ENCODE measurements at regions not wholly inside any gene's neighbourhood (a gene's known extent, or its start where the extent isn't known, plus 50 kb on each side); places are given as distances from the start of the nearest gene placed in this dataset.

- Histone ChIP-seq H3K4me1 (no peaks in the 10 kb centered on the region), H3K27me3 (no peaks in the 10 kb centered on the region), H3K9me3 (peaks cover 0 to 4% (median 0%) of the 10 kb centered on the region in 4 donors), H3K36me3 (no peaks in the 10 kb centered on the region), H3K4me3 (no peak overlapping the region), H3K27ac (no peak overlapping the region)
- TF ChIP-seq EP300 (IDR thresholded peaks at IDR 0.05), result no peak
- DNase-seq (ENCODE audit: low spot score in 2 of 2), result no peak
- 65 to 68% methylated on average over 5 of the region's 5 CpGs for WGBS, 2 donors
Measured at GRCh38 chr5:2507611-2508010, 243.9 kb downstream of the IRX2 start.

DNA sequence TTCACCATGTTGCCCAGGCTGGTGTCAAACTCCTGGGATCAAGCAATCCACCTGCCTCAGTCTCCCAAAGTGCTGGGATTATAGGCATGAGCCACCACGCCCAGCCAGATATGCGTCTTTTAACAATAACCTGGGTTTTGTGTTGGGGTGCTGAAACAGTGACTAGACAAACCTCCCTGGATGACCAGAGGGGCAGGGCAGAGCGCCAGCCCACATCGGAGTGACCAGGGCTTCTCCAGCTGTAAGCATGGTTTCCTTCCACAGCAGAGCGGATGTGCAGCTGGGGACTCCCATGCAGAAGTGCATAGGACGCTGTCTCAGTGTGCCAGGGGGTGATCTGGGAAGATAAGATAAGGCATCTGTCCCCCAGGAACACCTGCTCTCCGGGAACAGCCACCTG is 244.9 kb downstream of the IRX2 start:
- 79 to 87% methylated on average over 6 to 7 of the region's 7 CpGs for WGBS, 2 donors
- TF ChIP-seq, protein P1, sequence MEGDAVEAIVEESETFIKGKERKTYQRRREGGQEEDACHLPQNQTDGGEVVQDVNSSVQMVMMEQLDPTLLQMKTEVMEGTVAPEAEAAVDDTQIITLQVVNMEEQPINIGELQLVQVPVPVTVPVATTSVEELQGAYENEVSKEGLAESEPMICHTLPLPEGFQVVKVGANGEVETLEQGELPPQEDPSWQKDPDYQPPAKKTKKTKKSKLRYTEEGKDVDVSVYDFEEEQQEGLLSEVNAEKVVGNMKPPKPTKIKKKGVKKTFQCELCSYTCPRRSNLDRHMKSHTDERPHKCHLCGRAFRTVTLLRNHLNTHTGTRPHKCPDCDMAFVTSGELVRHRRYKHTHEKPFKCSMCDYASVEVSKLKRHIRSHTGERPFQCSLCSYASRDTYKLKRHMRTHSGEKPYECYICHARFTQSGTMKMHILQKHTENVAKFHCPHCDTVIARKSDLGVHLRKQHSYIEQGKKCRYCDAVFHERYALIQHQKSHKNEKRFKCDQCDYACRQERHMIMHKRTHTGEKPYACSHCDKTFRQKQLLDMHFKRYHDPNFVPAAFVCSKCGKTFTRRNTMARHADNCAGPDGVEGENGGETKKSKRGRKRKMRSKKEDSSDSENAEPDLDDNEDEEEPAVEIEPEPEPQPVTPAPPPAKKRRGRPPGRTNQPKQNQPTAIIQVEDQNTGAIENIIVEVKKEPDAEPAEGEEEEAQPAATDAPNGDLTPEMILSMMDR (IDR thresholded peaks at IDR 0.05), result no peak
- TF ChIP-seq EP300 (IDR thresholded peaks at IDR 0.05) (no peak), POLR2A (IDR thresholded peaks at IDR 0.05) (no peak)
- no peaks in the 10 kb centered on the region for H3K4me1 ChIP-seq
- no peak overlapping the region for H3K27ac ChIP-seq
- no peak overlapping the region for H3K4me3 ChIP-seq
- no peak for DNase-seq (ENCODE audit: low spot score in 2 of 2)
- H3K27me3 ChIP-seq, result no peaks in the 10 kb centered on the region
- H3K9me3 ChIP-seq, result peaks cover 0 to 4% (median 0%) of the 10 kb centered on the region in 4 donors
- H3K36me3 ChIP-seq, result no peaks in the 10 kb centered on the region

DNA sequence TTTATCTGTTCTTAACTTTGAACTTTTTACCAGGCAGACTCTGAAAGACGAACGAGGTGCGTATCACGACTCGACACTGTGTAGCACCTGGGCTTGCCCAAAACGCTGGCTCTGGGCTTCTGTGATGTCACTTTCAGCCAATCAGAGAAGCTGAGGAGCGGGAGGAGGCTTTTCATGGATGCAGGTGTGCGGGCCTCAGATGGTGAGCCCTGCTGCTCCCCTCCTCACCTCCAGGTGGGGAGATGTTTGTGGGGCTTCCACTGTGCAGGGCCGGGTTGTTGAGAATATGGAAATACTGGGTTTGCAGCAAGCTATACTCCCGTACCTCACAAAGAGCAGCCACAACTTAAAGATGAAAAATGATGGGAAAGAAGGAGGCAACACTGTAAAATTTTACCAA is 246.3 kb downstream of the IRX2 start:
- H3K4me3 ChIP-seq, result no peak overlapping the region
- DNase-seq (ENCODE audit: low spot score in 2 of 2), result no peak
- 76 to 77% methylated on average over 10 of the region's 10 CpGs for WGBS, 2 donors
- H3K4me1 ChIP-seq, result no peaks in the 10 kb centered on the region
- H3K27me3 ChIP-seq, result no peaks in the 10 kb centered on the region
- peaks cover 0 to 12% (median 0%) of the 10 kb centered on the region in 4 donors for H3K9me3 ChIP-seq
- H3K36me3 ChIP-seq, result no peaks in the 10 kb centered on the region
- H3K27ac ChIP-seq, result no peak overlapping the region
- no peak for TF ChIP-seq EP300 (IDR thresholded peaks at IDR 0.05)

GRCh38 chr5:2502970-2503594 is 248.4 kb downstream of the IRX2 start:
- no peaks in the 10 kb centered on the region for H3K4me1 ChIP-seq
- no peaks in the 10 kb centered on the region for H3K36me3 ChIP-seq
- H3K9me3 ChIP-seq, result peaks cover 0 to 19% (median 2%) of the 10 kb centered on the region in 4 donors
- no peaks in the 10 kb centered on the region for H3K27me3 ChIP-seq
- WGBS, 2 donors, result 68 to 90% methylated on average over 6 of the region's 6 CpGs
- no peak overlapping the region for H3K27ac ChIP-seq
- H3K4me3 ChIP-seq, result no peak overlapping the region
- no peak for DNase-seq (ENCODE audit: low spot score in 2 of 2)
- no peak for TF ChIP-seq EP300 (IDR thresholded peaks at IDR 0.05)
- TF ChIP-seq POLR2A (IDR thresholded peaks at IDR 0.05), result no peak
- TF ChIP-seq, protein P1 (IDR thresholded peaks at IDR 0.05), result no peak

GRCh38 chr5:2499917-2500316 is 251.6 kb downstream of the IRX2 start:
- H3K36me3 ChIP-seq, result no peaks in the 10 kb centered on the region
- TF ChIP-seq EP300 (IDR thresholded peaks at IDR 0.05) (no peak), POLR2A (IDR thresholded peaks at IDR 0.05) (no peak)
- TF ChIP-seq, protein P1 (IDR thresholded peaks at IDR 0.05), result no peak
- no peak overlapping the region for H3K4me3 ChIP-seq
- H3K27me3 ChIP-seq, result no peaks in the 10 kb centered on the region
- no peak overlapping the region for H3K27ac ChIP-seq
- DNase-seq (ENCODE audit: low spot score in 2 of 2), result no peak
- peaks cover 0 to 19% (median 2%) of the 10 kb centered on the region in 4 donors for H3K9me3 ChIP-seq
- H3K4me1 ChIP-seq, result no peaks in the 10 kb centered on the region

DNA sequence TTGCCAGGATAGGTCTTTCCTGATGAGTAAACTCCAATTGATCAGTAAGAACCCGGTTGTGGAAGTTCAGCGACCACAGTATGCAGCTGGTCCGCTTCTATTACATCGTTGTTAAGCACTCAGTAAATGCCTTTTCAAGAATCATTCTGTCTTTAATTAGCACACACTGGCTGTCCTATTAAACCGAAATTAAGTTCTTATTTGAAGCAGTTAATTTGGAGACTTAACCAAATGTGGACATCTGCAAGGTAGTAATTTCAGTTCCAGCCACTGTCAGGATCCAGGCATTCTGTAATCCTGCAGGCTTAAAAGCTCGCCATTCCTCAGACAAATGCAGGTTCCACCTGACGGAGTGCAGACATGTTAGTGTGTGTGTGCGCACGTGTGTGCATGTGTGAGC is 254.6 kb downstream of the IRX2 start:
- Histone ChIP-seq H3K27me3 (no peaks in the 10 kb centered on the region), H3K4me3 (no peak overlapping the region), H3K36me3 (no peaks in the 10 kb centered on the region), H3K9me3 (peaks cover 0 to 16% (median 2%) of the 10 kb centered on the region in 4 donors), H3K27ac (no peak overlapping the region), H3K4me1 (no peaks in the 10 kb centered on the region)
- WGBS, 2 donors, result 70 to 78% methylated on average over 9 of the region's 9 CpGs
- TF ChIP-seq, protein P1 (IDR thresholded peaks at IDR 0.05), result no peak
- TF ChIP-seq EP300 (IDR thresholded peaks at IDR 0.05), result no peak
- TF ChIP-seq POLR2A (IDR thresholded peaks at IDR 0.05), result no peak
- no peak for DNase-seq (ENCODE audit: low spot score in 2 of 2)
